ENCODE measurements at regions not wholly inside any gene's neighbourhood (a gene's known extent, or its start where the extent isn't known, plus 50 kb on each side); places are given as distances from the start of the nearest gene placed in this dataset.
"Not testable (repeated sequence)": the region's sequence is repeated elsewhere in the genome, so short reads cannot be mapped to it uniquely, and the experiment has no call there.

DNA sequence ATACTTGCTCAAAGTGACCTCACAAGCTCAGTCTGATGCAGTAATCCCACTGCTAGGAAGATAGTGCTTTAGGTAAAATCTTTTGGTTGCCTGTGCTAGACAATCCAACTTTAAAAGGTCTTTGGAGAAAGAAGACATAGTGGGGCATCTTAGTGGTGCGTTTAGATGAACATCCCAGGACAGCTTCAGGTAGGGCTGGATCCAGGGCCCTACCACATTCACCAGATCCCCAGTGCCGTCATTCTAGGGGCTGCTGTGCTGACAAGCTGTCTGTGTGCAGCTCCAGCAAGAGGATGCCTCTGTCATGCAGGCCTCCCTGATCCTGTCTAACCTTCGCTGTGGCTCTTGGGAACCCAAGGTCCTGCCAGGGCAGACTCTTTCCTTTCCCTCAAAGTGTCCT lies 100.7 kb upstream of the EIF5 start:
- no peaks in the 10 kb centered on the region for H3K9me1 ChIP-seq (ENCODE audit: insufficient read depth, low read length)
- H3K36me3 ChIP-seq (ENCODE audit: control insufficient read depth, insufficient read depth, low read length), result no peaks in the 10 kb centered on the region
- CTCF ChIA-PET, result no interaction called here
- no TSS peak for BruUV-seq (replicated peaks)
- no peak overlapping the region for H3K23ac ChIP-seq (ENCODE audit: low read depth, low read length)
- no peak overlapping the region for H3K9ac ChIP-seq (ENCODE audit: low read depth, low read length)
- no peak overlapping the region for H2BK20ac ChIP-seq (ENCODE audit: low read depth, low read length)
- H2BK15ac ChIP-seq (ENCODE audit: low read depth, low read length), result no peak overlapping the region
- no peak overlapping the region for H3K4ac ChIP-seq (ENCODE audit: low read depth, low read length)
- H2BK5ac ChIP-seq (ENCODE audit: low read depth, low read length, poor library complexity, severe bottlenecking), result no peak overlapping the region
- no peak overlapping the region for H4K91ac ChIP-seq (ENCODE audit: insufficient read depth, low read depth, low read length)
- peaks cover 15% of the 10 kb centered on the region for H3K27me3 ChIP-seq (ENCODE audit: control insufficient read depth, insufficient read depth, low read length)
- TF ChIP-seq, protein P1, sequence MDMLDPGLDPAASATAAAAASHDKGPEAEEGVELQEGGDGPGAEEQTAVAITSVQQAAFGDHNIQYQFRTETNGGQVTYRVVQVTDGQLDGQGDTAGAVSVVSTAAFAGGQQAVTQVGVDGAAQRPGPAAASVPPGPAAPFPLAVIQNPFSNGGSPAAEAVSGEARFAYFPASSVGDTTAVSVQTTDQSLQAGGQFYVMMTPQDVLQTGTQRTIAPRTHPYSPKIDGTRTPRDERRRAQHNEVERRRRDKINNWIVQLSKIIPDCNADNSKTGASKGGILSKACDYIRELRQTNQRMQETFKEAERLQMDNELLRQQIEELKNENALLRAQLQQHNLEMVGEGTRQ (IDR thresholded peaks at IDR 0.05; ENCODE audit: low read depth, low read length), result no peak
- TF ChIP-seq MAFK (IDR thresholded peaks at IDR 0.05; ENCODE audit: low read depth, low read length) (no peak), MXI1 (IDR thresholded peaks at IDR 0.05; ENCODE audit: borderline replicate concordance, low read depth, low read length) (no peak), NFE2L2 (IDR thresholded peaks at IDR 0.05; ENCODE audit: low read depth, low read length) (no peak), FOS (IDR thresholded peaks at IDR 0.05; ENCODE audit: low read depth, low read length) (no peak), SMC3 (IDR thresholded peaks at IDR 0.05; ENCODE audit: low read depth, low read length) (no peak)
- ATAC-seq (ENCODE audit: low read depth) (no peak), DNase-seq (no peak)
- no peaks in the 10 kb centered on the region for H3K79me1 ChIP-seq (ENCODE audit: low read depth in 1 of 2, low read length in 2 of 2)
- no peak overlapping the region for H4K5ac ChIP-seq (ENCODE audit: low read depth, low read length)
- no peak overlapping the region for H2AK9ac ChIP-seq (replicated peaks; ENCODE audit: low read depth, low read length, poor library complexity)
- POLR2A ChIA-PET (ENCODE audit: unreplicated experiment), result no interaction called here
- no peak overlapping the region for H4K8ac ChIP-seq (ENCODE audit: low read depth in 2 of 2, low read length in 2 of 2)
- in situ Hi-C loops (cut with MboI; ENCODE audit: low sequenced_read_pairs) (no loop called here), dilution Hi-C loops (cut with HindIII; ENCODE audit: low sequenced_read_pairs, unreplicated experiment) (no loop called here), intact Hi-C loops (cut with micrococcal nuclease) (no loop called here)
- no peaks in the 10 kb centered on the region for H4K20me1 ChIP-seq (ENCODE audit: insufficient read depth, low read length)
- no peak overlapping the region for H3K27ac ChIP-seq (ENCODE audit: insufficient read depth, low read length)
- no peak overlapping the region for H3K4me3 ChIP-seq (ENCODE audit: insufficient read depth, low read depth, low read length)
- no peak overlapping the region for H2AK5ac ChIP-seq (ENCODE audit: low read depth, low read length)
- H2BK120ac ChIP-seq (ENCODE audit: low read depth, low read length), result no peak overlapping the region
- no peak overlapping the region for H3K56ac ChIP-seq (ENCODE audit: extremely low read depth, insufficient read depth, low read length)
- no peak overlapping the region for H2AFZ ChIP-seq (replicated peaks; ENCODE audit: low read length, poor library complexity)
- 83% methylated on average over 1 of the region's 3 CpGs; no CpG with 5 or more reads in 1 of the 2 experiments for WGBS, 2 experiments (ENCODE audit: extremely low coverage in 2 of 2, insufficient read length in 1 of 2)
- H3K4me1 ChIP-seq (ENCODE audit: control insufficient read depth, insufficient read depth, low read length), result no peaks in the 10 kb centered on the region
- no peak overlapping the region for H3K14ac ChIP-seq (replicated peaks; ENCODE audit: low read depth, low read length)
- H3K9me3 ChIP-seq (ENCODE audit: control insufficient read depth, insufficient read depth, low read length), result peaks cover 2% of the 10 kb centered on the region; the same call in 1 of the 2 replicates
- no peak overlapping the region for H3K4me2 ChIP-seq (ENCODE audit: low read depth, low read length)
- no peak overlapping the region for H3K18ac ChIP-seq (ENCODE audit: low read depth, low read length)

DNA sequence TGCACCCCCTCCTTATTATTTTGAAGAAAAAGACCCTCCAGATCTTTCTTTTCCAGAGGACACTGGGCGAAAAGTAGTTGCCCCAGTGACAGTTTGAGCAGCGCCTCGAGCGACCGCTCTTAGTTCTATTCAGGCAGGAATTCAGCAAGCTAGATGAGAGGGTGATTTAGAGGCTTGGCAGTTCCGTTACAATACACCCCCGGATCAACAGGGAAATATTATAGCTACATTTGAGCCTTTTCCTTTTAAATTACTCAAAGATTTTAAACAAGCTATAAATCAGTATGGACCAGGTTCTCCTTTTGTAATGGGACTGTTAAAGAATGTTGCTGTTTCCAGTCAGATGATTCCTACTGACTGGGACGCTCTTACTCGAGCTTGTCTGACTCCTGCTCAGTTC lies 99.2 kb upstream of the EIF5 start:
- H3K4me1 ChIP-seq (ENCODE audit: control insufficient read depth, insufficient read depth, low read length); H3K36me3 ChIP-seq (ENCODE audit: control insufficient read depth, insufficient read depth, low read length); H3K4me3 ChIP-seq (ENCODE audit: insufficient read depth, low read depth, low read length); H3K56ac ChIP-seq (ENCODE audit: extremely low read depth, insufficient read depth, low read length); H3K18ac ChIP-seq (ENCODE audit: low read depth, low read length); H2BK15ac ChIP-seq (ENCODE audit: low read depth, low read length); POLR2A ChIA-PET (ENCODE audit: unreplicated experiment); CTCF ChIA-PET; H2AK5ac ChIP-seq (ENCODE audit: low read depth, low read length); H3K4me2 ChIP-seq (ENCODE audit: low read depth, low read length); H3K9ac ChIP-seq (ENCODE audit: low read depth, low read length); ATAC-seq (ENCODE audit: low read depth); H4K8ac ChIP-seq (ENCODE audit: low read depth in 2 of 2, low read length in 2 of 2); H2BK120ac ChIP-seq (ENCODE audit: low read depth, low read length); H3K79me1 ChIP-seq (ENCODE audit: low read depth in 1 of 2, low read length in 2 of 2); H2BK20ac ChIP-seq (ENCODE audit: low read depth, low read length); DNase-seq; H2AFZ ChIP-seq (replicated peaks; ENCODE audit: low read length, poor library complexity); intact Hi-C loops (cut with micrococcal nuclease); H4K20me1 ChIP-seq (ENCODE audit: insufficient read depth, low read length); H2AK9ac ChIP-seq (replicated peaks; ENCODE audit: low read depth, low read length, poor library complexity); in situ Hi-C loops (cut with MboI; ENCODE audit: low sequenced_read_pairs); BruUV-seq (replicated peaks); H3K14ac ChIP-seq (replicated peaks; ENCODE audit: low read depth, low read length); H3K9me1 ChIP-seq (ENCODE audit: insufficient read depth, low read length); H2BK5ac ChIP-seq (ENCODE audit: low read depth, low read length, poor library complexity, severe bottlenecking); H4K5ac ChIP-seq (ENCODE audit: low read depth, low read length); H3K23ac ChIP-seq (ENCODE audit: low read depth, low read length); H3K4ac ChIP-seq (ENCODE audit: low read depth, low read length); dilution Hi-C loops (cut with HindIII; ENCODE audit: low sequenced_read_pairs, unreplicated experiment); H3K27ac ChIP-seq (ENCODE audit: insufficient read depth, low read length); H4K91ac ChIP-seq (ENCODE audit: insufficient read depth, low read depth, low read length): not testable (repeated sequence)
- Histone ChIP-seq H3K27me3 (ENCODE audit: control insufficient read depth, insufficient read depth, low read length) (peaks cover 15% of the 10 kb centered on the region), H3K9me3 (ENCODE audit: control insufficient read depth, insufficient read depth, low read length) (peaks cover 12% of the 10 kb centered on the region)
- WGBS, 2 experiments (ENCODE audit: extremely low coverage in 2 of 2, insufficient read length in 1 of 2), result no CpG with 5 or more reads among the region's 9 CpGs
